Natural killer cell (primary cell): ENCODE measurements at regions not wholly inside any gene's neighbourhood (a gene's known extent, or its start where the extent isn't known, plus 50 kb on each side); places are given as distances from the start of the nearest gene placed in this dataset.
"Not testable (repeated sequence)": the region's sequence is repeated elsewhere in the genome, so short reads cannot be mapped to it uniquely, and the experiment has no call there.

Experiments
- ATAC-seq, 3 donors: fragments of 150-1000 bp in 2 of 3; fragments of 200-7000 bp in 1 of 3; cut with Tn5 transposase; 1 replicate in 1 of 3; 2 replicates in 2 of 3; pipeline ENCODE4 v1.10.0; 2021; ENCODE audit warnings: mild to moderate bottlenecking in 2 of 3, moderate library complexity in 2 of 3
- DNase-seq, 2 donors: peaks; one replicate each; pipeline versions ENCODE4 v3.0.0 to v3.0.0-alpha.2; 2013 to 2021; ENCODE audit warnings: mixed read lengths in 1 of 2
- H3K27ac ChIP-seq: one replicate; pipeline ENCODE4 v1.5.1; 2013; ENCODE audit warnings: mild to moderate bottlenecking, low read length
- H3K27me3 ChIP-seq: one replicate; pipeline ENCODE4 v1.6.1; 2013; ENCODE audit warnings: low read length; ENCODE audit not compliant: control insufficient read depth, insufficient read depth
- H3K36me3 ChIP-seq: one replicate; pipeline ENCODE4 v1.6.1; 2013; ENCODE audit warnings: low read length; ENCODE audit not compliant: control insufficient read depth, insufficient read depth
- H3K4me1 ChIP-seq: one replicate; pipeline ENCODE4 v1.6.1; 2013; ENCODE audit warnings: low read length; ENCODE audit not compliant: control insufficient read depth, insufficient read depth
- H3K4me3 ChIP-seq: one replicate; pipeline ENCODE4 v1.5.1; 2013; ENCODE audit warnings: low read length
- H3K9me3 ChIP-seq: one replicate; pipeline ENCODE4 v1.6.1; 2013; ENCODE audit warnings: low read length; ENCODE audit not compliant: control insufficient read depth, insufficient read depth
- H3K27ac Mint-ChIP-seq, 2 donors: one replicate each; pipeline ENCODE4 v1.8.0; 2022; ENCODE audit warnings: mild to moderate bottlenecking in 2 of 2, mixed read lengths in 2 of 2, moderate library complexity in 1 of 2
- H3K27me3 Mint-ChIP-seq, 2 donors: one replicate each; pipeline ENCODE4 v1.8.0; 2022; ENCODE audit warnings: low read depth in 2 of 2, mixed read lengths in 2 of 2
- H3K36me3 Mint-ChIP-seq: one replicate; pipeline ENCODE4 v1.8.0; 2022; ENCODE audit warnings: mixed read lengths
- H3K4me1 Mint-ChIP-seq, 2 donors: one replicate each; pipeline ENCODE4 v1.8.0; 2022; ENCODE audit warnings: mixed read lengths in 2 of 2
- H3K4me3 Mint-ChIP-seq: one replicate; pipeline ENCODE4 v1.8.0; 2022; ENCODE audit warnings: mild to moderate bottlenecking, moderate library complexity, mixed read lengths
- H3K9me3 Mint-ChIP-seq, 2 donors: one replicate each; pipeline ENCODE4 v1.8.0; 2022; ENCODE audit warnings: mixed read lengths in 2 of 2
- WGBS: methylation state at CpG from one replicate; pipeline ENCODE4 v1.1.7; 2013; ENCODE audit warnings: missing lambda C conversion rate; ENCODE audit not compliant: insufficient coverage; 5-methylcytosine and 5-hydroxymethylcytosine counted together
- intact Hi-C: fragments of 100-400 bp; cut with micrococcal nuclease; formaldehyde crosslinking; loops from one replicate; pipeline ENCODE4 v1.14.2; 2022

- H3K9me3 Mint-ChIP-seq, result not testable (repeated sequence)
Observed at GRCh38 chr1:206384891-206385290, 85.4 kb upstream of the IKBKE start.

GRCh38 chr1:206387631-206388030, 82.6 kb upstream of the IKBKE start:
- H3K36me3 ChIP-seq, H3K27ac Mint-ChIP-seq, H3K4me3 ChIP-seq, DNase-seq, H3K27me3 Mint-ChIP-seq, H3K36me3 Mint-ChIP-seq, H3K9me3 ChIP-seq, H3K27me3 ChIP-seq, H3K4me1 Mint-ChIP-seq, H3K4me1 ChIP-seq, H3K4me3 Mint-ChIP-seq, ATAC-seq, H3K27ac ChIP-seq, intact Hi-C loops, H3K9me3 Mint-ChIP-seq: not testable (repeated sequence)
- no CpG with 5 or more reads among the region's 5 CpGs for WGBS

More at GRCh38 chr1:206384891-206385290, 85.4 kb upstream of the IKBKE start:
- H3K27me3 ChIP-seq, DNase-seq, ATAC-seq, H3K4me1 Mint-ChIP-seq, H3K9me3 ChIP-seq, H3K36me3 Mint-ChIP-seq, H3K27me3 Mint-ChIP-seq, intact Hi-C loops, H3K36me3 ChIP-seq, H3K4me3 ChIP-seq, H3K27ac ChIP-seq, H3K4me3 Mint-ChIP-seq: not testable (repeated sequence)
- H3K27ac Mint-ChIP-seq, result peak overlapping the region in 1 of 2 donors; percentile 80
- no CpG with 5 or more reads among the region's 1 CpG for WGBS
- peaks cover 15% of the 10 kb centered on the region for H3K4me1 ChIP-seq

GRCh38 chr1:206391903-206392302, 78.4 kb upstream of the IKBKE start:
- no CpG with 5 or more reads among the region's 2 CpGs for WGBS
- intact Hi-C loops, H3K27me3 Mint-ChIP-seq, DNase-seq, H3K9me3 Mint-ChIP-seq, H3K9me3 ChIP-seq, ATAC-seq, H3K27ac Mint-ChIP-seq, H3K36me3 Mint-ChIP-seq, H3K27ac ChIP-seq, H3K36me3 ChIP-seq, H3K4me3 Mint-ChIP-seq, H3K27me3 ChIP-seq, H3K4me1 ChIP-seq, H3K4me3 ChIP-seq, H3K4me1 Mint-ChIP-seq: not testable (repeated sequence)

- H3K4me1 Mint-ChIP-seq, H3K27ac Mint-ChIP-seq, DNase-seq, H3K27me3 ChIP-seq, H3K9me3 Mint-ChIP-seq, H3K9me3 ChIP-seq, H3K27ac ChIP-seq, H3K4me3 ChIP-seq, H3K4me1 ChIP-seq, H3K36me3 ChIP-seq, ATAC-seq, H3K4me3 Mint-ChIP-seq, intact Hi-C loops, H3K36me3 Mint-ChIP-seq, H3K27me3 Mint-ChIP-seq: not testable (repeated sequence)
- WGBS, result no CpG with 5 or more reads among the region's 6 CpGs
Observed at GRCh38 chr1:206397501-206397900, 72.8 kb upstream of the IKBKE start.

- H3K36me3 ChIP-seq, H3K36me3 Mint-ChIP-seq, H3K27ac ChIP-seq, H3K27me3 Mint-ChIP-seq, ATAC-seq, H3K4me1 Mint-ChIP-seq, H3K4me1 ChIP-seq, DNase-seq, H3K27ac Mint-ChIP-seq, H3K9me3 ChIP-seq, intact Hi-C loops, H3K27me3 ChIP-seq, H3K4me3 Mint-ChIP-seq, H3K9me3 Mint-ChIP-seq, H3K4me3 ChIP-seq: not testable (repeated sequence)
- WGBS, result no CpG with 5 or more reads among the region's 3 CpGs
Observed at GRCh38 chr1:206398261-206398660, 72.0 kb upstream of the IKBKE start.

GRCh38 chr1:206403612-206404307, 66.5 kb upstream of the IKBKE start:
- H3K9me3 ChIP-seq, H3K27ac Mint-ChIP-seq, H3K4me3 ChIP-seq, H3K27ac ChIP-seq, H3K9me3 Mint-ChIP-seq, H3K36me3 Mint-ChIP-seq, H3K27me3 ChIP-seq, H3K4me1 Mint-ChIP-seq, H3K36me3 ChIP-seq, H3K27me3 Mint-ChIP-seq, ATAC-seq, DNase-seq, H3K4me1 ChIP-seq, intact Hi-C loops, H3K4me3 Mint-ChIP-seq: not testable (repeated sequence)
- WGBS, result 100% methylated on average over 2 of the region's 5 CpGs

GRCh38 chr1:206404309-206405027, 65.8 kb upstream of the IKBKE start:
- H3K27ac Mint-ChIP-seq, H3K27me3 ChIP-seq, H3K4me1 ChIP-seq, H3K4me3 ChIP-seq, H3K4me3 Mint-ChIP-seq, intact Hi-C loops, H3K36me3 ChIP-seq, H3K4me1 Mint-ChIP-seq, ATAC-seq, H3K36me3 Mint-ChIP-seq, DNase-seq, H3K27ac ChIP-seq, H3K9me3 Mint-ChIP-seq, H3K27me3 Mint-ChIP-seq, H3K9me3 ChIP-seq: not testable (repeated sequence)
- WGBS, result no CpG with 5 or more reads among the region's 8 CpGs

- H3K27me3 Mint-ChIP-seq, H3K4me1 Mint-ChIP-seq, H3K36me3 Mint-ChIP-seq, H3K27ac Mint-ChIP-seq, H3K4me3 Mint-ChIP-seq, H3K9me3 ChIP-seq, H3K4me3 ChIP-seq, H3K4me1 ChIP-seq, H3K27me3 ChIP-seq, H3K9me3 Mint-ChIP-seq, intact Hi-C loops, H3K27ac ChIP-seq, ATAC-seq, DNase-seq, H3K36me3 ChIP-seq: not testable (repeated sequence)
- WGBS, result no CpG with 5 or more reads among the region's 7 CpGs
Observed at GRCh38 chr1:206405282-206405681, 65.0 kb upstream of the IKBKE start.
